ENCODE measurements at regions not wholly inside any gene's neighbourhood (a gene's known extent, or its start where the extent isn't known, plus 50 kb on each side); places are given as distances from the start of the nearest gene placed in this dataset.

- Histone ChIP-seq H3K79me2 (ENCODE audit: low read length) (no peaks in the 10 kb centered on the region), H3K27me3 (ENCODE audit: low read depth, low read length) (no peaks in the 10 kb centered on the region), H3K4me3 (ENCODE audit: low read length) (no peak overlapping the region), H3K9me3 (ENCODE audit: insufficient read depth, low read length) (no peaks in the 10 kb centered on the region), H3K4me2 (ENCODE audit: low read length) (no peak overlapping the region), H4K20me1 (ENCODE audit: insufficient read depth, low read length) (no peaks in the 10 kb centered on the region), H3K36me3 (replicated peaks; ENCODE audit: low read depth, low read length) (no peaks in the 10 kb centered on the region), H3K9ac (ENCODE audit: low read length) (no peak overlapping the region), H2AFZ (ENCODE audit: low read depth, low read length) (no peak overlapping the region), H3K4me1 (ENCODE audit: low read length) (no peaks in the 10 kb centered on the region), H3K27ac (ENCODE audit: low read length) (no peak overlapping the region)
- TF ChIP-seq CTCF (IDR thresholded peaks at IDR 0.05; ENCODE audit: low read depth, low read length) (0 out of 2 replicates have a peak, but pooled peaks have one; percentile 7), EZH2phosphoT487 (IDR thresholded peaks at IDR 0.05; ENCODE audit: low read depth) (no peak)
Measured at GRCh38 chr11:25838918-25839625, 492.9 kb upstream of the ANO3 start.

- H3K9me3 ChIP-seq (ENCODE audit: insufficient read depth, low read length), result no peaks in the 10 kb centered on the region; the same call in 1 of the 2 replicates
- no peak overlapping the region for H3K4me3 ChIP-seq (ENCODE audit: low read length)
- H3K79me2 ChIP-seq (ENCODE audit: low read length), result no peaks in the 10 kb centered on the region
- no peak overlapping the region for H2AFZ ChIP-seq (ENCODE audit: low read depth, low read length)
- no peaks in the 10 kb centered on the region for H4K20me1 ChIP-seq (ENCODE audit: insufficient read depth, low read length)
- no peaks in the 10 kb centered on the region for H3K4me1 ChIP-seq (ENCODE audit: low read length)
- H3K9ac ChIP-seq (ENCODE audit: low read length), result no peak overlapping the region
- TF ChIP-seq EZH2phosphoT487 (IDR thresholded peaks at IDR 0.05; ENCODE audit: low read depth) (no peak), CTCF (IDR thresholded peaks at IDR 0.05; ENCODE audit: low read depth, low read length) (no peak)
- H3K4me2 ChIP-seq (ENCODE audit: low read length), result no peak overlapping the region
- H3K27me3 ChIP-seq (ENCODE audit: low read depth, low read length), result no peaks in the 10 kb centered on the region
- H3K36me3 ChIP-seq (replicated peaks; ENCODE audit: low read depth, low read length), result no peaks in the 10 kb centered on the region
- no peak overlapping the region for H3K27ac ChIP-seq (ENCODE audit: low read length)
Measured at GRCh38 chr11:25844811-25845210, 487.1 kb upstream of the ANO3 start.

- H3K79me2 ChIP-seq (ENCODE audit: low read length), result no peaks in the 10 kb centered on the region
- no peaks in the 10 kb centered on the region for H3K27me3 ChIP-seq (ENCODE audit: low read depth, low read length)
- no peaks in the 10 kb centered on the region for H3K9me3 ChIP-seq (ENCODE audit: insufficient read depth, low read length)
- no peak overlapping the region for H3K4me3 ChIP-seq (ENCODE audit: low read length)
- no peak overlapping the region for H3K9ac ChIP-seq (ENCODE audit: low read length)
- no peaks in the 10 kb centered on the region for H3K36me3 ChIP-seq (replicated peaks; ENCODE audit: low read depth, low read length)
- no peak overlapping the region for H3K27ac ChIP-seq (ENCODE audit: low read length)
- H4K20me1 ChIP-seq (ENCODE audit: insufficient read depth, low read length), result no peaks in the 10 kb centered on the region
- no peak for TF ChIP-seq CTCF (IDR thresholded peaks at IDR 0.05; ENCODE audit: low read depth, low read length)
- TF ChIP-seq EZH2phosphoT487 (IDR thresholded peaks at IDR 0.05; ENCODE audit: low read depth), result no peak
- no peaks in the 10 kb centered on the region for H3K4me1 ChIP-seq (ENCODE audit: low read length)
- no peak overlapping the region for H2AFZ ChIP-seq (ENCODE audit: low read depth, low read length)
- no peak overlapping the region for H3K4me2 ChIP-seq (ENCODE audit: low read length)
Measured at GRCh38 chr11:25855916-25856315, 476.0 kb upstream of the ANO3 start.

- Histone ChIP-seq H3K79me2 (ENCODE audit: low read length) (no peaks in the 10 kb centered on the region), H3K4me1 (ENCODE audit: low read length) (no peaks in the 10 kb centered on the region), H3K9me3 (ENCODE audit: insufficient read depth, low read length) (no peaks in the 10 kb centered on the region), H3K27ac (ENCODE audit: low read length) (no peak overlapping the region), H2AFZ (ENCODE audit: low read depth, low read length) (no peak overlapping the region), H3K36me3 (replicated peaks; ENCODE audit: low read depth, low read length) (no peaks in the 10 kb centered on the region), H3K4me2 (ENCODE audit: low read length) (no peak overlapping the region), H3K9ac (ENCODE audit: low read length) (no peak overlapping the region), H3K4me3 (ENCODE audit: low read length) (no peak overlapping the region), H4K20me1 (ENCODE audit: insufficient read depth, low read length) (no peaks in the 10 kb centered on the region), H3K27me3 (ENCODE audit: low read depth, low read length) (no peaks in the 10 kb centered on the region)
- no peak for TF ChIP-seq EZH2phosphoT487 (IDR thresholded peaks at IDR 0.05; ENCODE audit: low read depth)
Measured at GRCh38 chr11:25859776-25860175, 472.2 kb upstream of the ANO3 start.
